ENCODE measurements at regions not wholly inside any gene's neighbourhood (a gene's known extent, or its start where the extent isn't known, plus 50 kb on each side); places are given as distances from the start of the nearest gene placed in this dataset.

DNA sequence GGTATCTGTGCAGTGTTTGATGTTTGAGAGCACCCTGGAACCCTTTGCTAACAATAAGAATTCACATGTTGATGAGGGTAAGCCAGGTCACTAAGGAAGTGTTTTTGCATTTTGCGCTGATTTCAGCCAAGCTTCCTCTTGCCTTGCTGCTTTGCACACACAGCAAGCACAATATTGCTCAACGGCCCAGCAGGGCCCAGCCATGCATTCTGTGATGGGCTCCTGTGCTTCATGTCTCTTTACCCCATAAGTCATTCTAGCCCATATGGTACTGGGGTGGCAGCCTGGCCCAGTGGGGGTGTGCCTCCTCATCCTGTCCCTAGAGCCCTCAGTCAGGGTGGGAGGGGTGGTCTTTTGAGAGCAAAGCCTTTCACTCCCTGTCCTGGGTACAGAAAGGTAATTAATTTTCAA is 481.3 kb downstream of the GADD45G start:
- TF ChIP-seq, protein P1, sequence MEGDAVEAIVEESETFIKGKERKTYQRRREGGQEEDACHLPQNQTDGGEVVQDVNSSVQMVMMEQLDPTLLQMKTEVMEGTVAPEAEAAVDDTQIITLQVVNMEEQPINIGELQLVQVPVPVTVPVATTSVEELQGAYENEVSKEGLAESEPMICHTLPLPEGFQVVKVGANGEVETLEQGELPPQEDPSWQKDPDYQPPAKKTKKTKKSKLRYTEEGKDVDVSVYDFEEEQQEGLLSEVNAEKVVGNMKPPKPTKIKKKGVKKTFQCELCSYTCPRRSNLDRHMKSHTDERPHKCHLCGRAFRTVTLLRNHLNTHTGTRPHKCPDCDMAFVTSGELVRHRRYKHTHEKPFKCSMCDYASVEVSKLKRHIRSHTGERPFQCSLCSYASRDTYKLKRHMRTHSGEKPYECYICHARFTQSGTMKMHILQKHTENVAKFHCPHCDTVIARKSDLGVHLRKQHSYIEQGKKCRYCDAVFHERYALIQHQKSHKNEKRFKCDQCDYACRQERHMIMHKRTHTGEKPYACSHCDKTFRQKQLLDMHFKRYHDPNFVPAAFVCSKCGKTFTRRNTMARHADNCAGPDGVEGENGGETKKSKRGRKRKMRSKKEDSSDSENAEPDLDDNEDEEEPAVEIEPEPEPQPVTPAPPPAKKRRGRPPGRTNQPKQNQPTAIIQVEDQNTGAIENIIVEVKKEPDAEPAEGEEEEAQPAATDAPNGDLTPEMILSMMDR (IDR thresholded peaks at IDR 0.05; ENCODE audit: poor library complexity) = no peak
- TF ChIP-seq EZH2 (IDR thresholded peaks at IDR 0.05; ENCODE audit: borderline replicate concordance) = no peak
- TF ChIP-seq EZH2phosphoT487 (IDR thresholded peaks at IDR 0.05; ENCODE audit: low read depth, severe bottlenecking, unreplicated experiment) = no peak
- H3K36me3 ChIP-seq (replicated peaks; ENCODE audit: insufficient read depth, low read depth) = no peaks in the 10 kb centered on the region
- H3K9me3 ChIP-seq (ENCODE audit: low read depth) = peaks cover 3% of the 10 kb centered on the region
- no peak overlapping the region for H3K27ac ChIP-seq
- WGBS (ENCODE audit: low lambda C conversion rate, missing lambda C conversion rate) = 62% methylated on average over 2 of the region's 2 CpGs
- H4K20me1 ChIP-seq (ENCODE audit: insufficient read depth, poor library complexity, severe bottlenecking) = no peaks in the 10 kb centered on the region
- no peaks in the 10 kb centered on the region for H3K27me3 ChIP-seq
- H3K79me2 ChIP-seq = no peaks in the 10 kb centered on the region
- no peak overlapping the region for H3K4me2 ChIP-seq
- no peak overlapping the region for H2AFZ ChIP-seq
- peaks cover 4% of the 10 kb centered on the region for H3K4me1 ChIP-seq (ENCODE audit: insufficient read depth)
- H3K4me3 ChIP-seq = no peak overlapping the region
- DNase-seq (ENCODE audit: low spot score) = no peak
- no peaks in the 10 kb centered on the region for H3K9me2 ChIP-seq (replicated peaks; ENCODE audit: insufficient read depth)

DNA sequence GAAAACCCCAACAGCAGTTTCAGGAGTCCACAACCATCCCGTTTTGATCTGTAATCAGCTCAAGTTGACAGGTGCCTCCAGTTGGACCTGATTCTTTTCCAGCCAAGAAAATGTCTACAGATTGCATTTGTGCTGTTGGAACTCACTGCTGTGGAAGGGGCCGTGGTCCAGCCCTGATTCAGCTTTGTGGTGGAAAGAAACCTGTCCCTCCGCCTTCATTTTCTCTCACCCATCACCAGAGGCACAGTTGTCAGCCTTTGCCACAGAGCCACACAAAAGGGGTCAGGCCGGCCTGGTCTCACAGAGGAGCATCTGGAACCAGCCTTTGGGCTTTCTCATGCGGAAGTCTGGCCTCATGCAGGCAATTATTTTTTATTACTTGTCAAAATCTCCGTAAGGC is 483.6 kb downstream of the GADD45G start:
- Histone ChIP-seq H3K36me3 (replicated peaks; ENCODE audit: insufficient read depth, low read depth) (no peaks in the 10 kb centered on the region), H3K79me2 (no peaks in the 10 kb centered on the region), H4K20me1 (ENCODE audit: insufficient read depth, poor library complexity, severe bottlenecking) (no peaks in the 10 kb centered on the region), H3K27me3 (no peaks in the 10 kb centered on the region), H3K4me2 (no peak overlapping the region), H3K9me2 (replicated peaks; ENCODE audit: insufficient read depth) (no peaks in the 10 kb centered on the region), H3K4me1 (ENCODE audit: insufficient read depth) (peaks cover 4% of the 10 kb centered on the region), H2AFZ (no peak overlapping the region), H3K27ac (no peak overlapping the region), H3K4me3 (no peak overlapping the region), H3K9me3 (ENCODE audit: low read depth) (peaks cover 3% of the 10 kb centered on the region)
- no peak for DNase-seq (ENCODE audit: low spot score)
- TF ChIP-seq EZH2phosphoT487 (IDR thresholded peaks at IDR 0.05; ENCODE audit: low read depth, severe bottlenecking, unreplicated experiment) = no peak
- no peak for TF ChIP-seq EZH2 (IDR thresholded peaks at IDR 0.05; ENCODE audit: borderline replicate concordance)
- TF ChIP-seq, protein P1 (IDR thresholded peaks at IDR 0.05; ENCODE audit: poor library complexity) = no peak
- WGBS (ENCODE audit: low lambda C conversion rate, missing lambda C conversion rate) = 83% methylated on average over 6 of the region's 6 CpGs

DNA sequence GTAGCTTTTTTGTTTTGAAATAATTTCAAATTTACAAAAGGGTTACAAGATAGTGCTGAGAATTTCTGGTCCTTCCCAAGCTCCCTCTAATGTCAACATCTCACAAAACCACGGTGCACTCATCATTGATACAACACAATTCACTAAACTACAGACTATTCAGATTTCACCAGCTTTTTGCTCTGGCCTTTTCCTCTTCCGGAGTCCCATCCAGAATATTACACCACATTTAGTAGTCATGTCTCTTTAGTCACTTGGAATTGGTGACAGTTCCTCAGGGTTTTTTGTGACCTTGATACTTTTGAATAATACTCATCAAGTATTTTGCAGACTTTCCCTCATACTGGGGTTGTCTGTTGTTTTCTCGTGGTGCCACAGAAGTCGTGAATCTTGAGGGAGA is 484.0 kb downstream of the GADD45G start:
- WGBS (ENCODE audit: low lambda C conversion rate, missing lambda C conversion rate) = 85% methylated on average over 4 of the region's 4 CpGs
- TF ChIP-seq, protein P1 (IDR thresholded peaks at IDR 0.05; ENCODE audit: poor library complexity) = no peak
- TF ChIP-seq EZH2 (IDR thresholded peaks at IDR 0.05; ENCODE audit: borderline replicate concordance) (no peak), EZH2phosphoT487 (IDR thresholded peaks at IDR 0.05; ENCODE audit: low read depth, severe bottlenecking, unreplicated experiment) (no peak)
- H3K9me3 ChIP-seq (ENCODE audit: low read depth) = peaks cover 3% of the 10 kb centered on the region

DNA sequence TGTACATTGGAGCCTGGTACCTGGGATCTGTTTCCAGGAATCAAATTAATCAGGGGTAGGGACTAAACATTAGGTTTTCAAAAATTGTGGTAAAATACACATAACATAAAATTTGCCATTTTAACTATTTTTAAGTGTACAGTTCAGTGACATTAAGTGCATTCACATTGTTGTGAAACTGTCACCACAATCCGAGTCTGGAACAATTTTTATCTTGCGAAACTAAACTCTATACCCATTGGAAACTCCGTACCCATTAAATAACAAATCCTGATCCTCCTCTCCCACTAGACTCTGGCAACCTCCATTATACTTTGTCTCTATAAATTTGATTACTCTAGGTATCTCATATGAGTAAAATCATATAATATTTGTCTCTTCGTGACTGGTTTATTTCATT is 486.2 kb downstream of the GADD45G start:
- Histone ChIP-seq H3K79me2 (no peaks in the 10 kb centered on the region), H3K4me1 (ENCODE audit: insufficient read depth) (peaks cover 4% of the 10 kb centered on the region), H3K27ac (no peak overlapping the region), H3K27me3 (no peaks in the 10 kb centered on the region), H3K9me2 (replicated peaks; ENCODE audit: insufficient read depth) (no peaks in the 10 kb centered on the region), H3K9me3 (ENCODE audit: low read depth) (no peaks in the 10 kb centered on the region), H3K36me3 (replicated peaks; ENCODE audit: insufficient read depth, low read depth) (no peaks in the 10 kb centered on the region), H3K4me2 (no peak overlapping the region), H4K20me1 (ENCODE audit: insufficient read depth, poor library complexity, severe bottlenecking) (no peaks in the 10 kb centered on the region), H3K4me3 (no peak overlapping the region), H2AFZ (no peak overlapping the region)
- TF ChIP-seq EZH2phosphoT487 (IDR thresholded peaks at IDR 0.05; ENCODE audit: low read depth, severe bottlenecking, unreplicated experiment) (no peak), EZH2 (IDR thresholded peaks at IDR 0.05; ENCODE audit: borderline replicate concordance) (no peak)
- TF ChIP-seq, protein P1 (IDR thresholded peaks at IDR 0.05; ENCODE audit: poor library complexity) = no peak
- no peak for DNase-seq (ENCODE audit: low spot score)
- 98% methylated on average over 4 of the region's 4 CpGs for WGBS (ENCODE audit: low lambda C conversion rate, missing lambda C conversion rate)

More for the DNA sequence above, 484.0 kb downstream of the GADD45G start:
- Histone ChIP-seq H3K36me3 (replicated peaks; ENCODE audit: insufficient read depth, low read depth) (no peaks in the 10 kb centered on the region), H3K4me1 (ENCODE audit: insufficient read depth) (peaks cover 4% of the 10 kb centered on the region), H4K20me1 (ENCODE audit: insufficient read depth, poor library complexity, severe bottlenecking) (no peaks in the 10 kb centered on the region), H3K79me2 (no peaks in the 10 kb centered on the region), H3K9me2 (replicated peaks; ENCODE audit: insufficient read depth) (no peaks in the 10 kb centered on the region), H3K4me2 (no peak overlapping the region), H3K4me3 (no peak overlapping the region), H3K27me3 (no peaks in the 10 kb centered on the region), H3K27ac (no peak overlapping the region), H2AFZ (no peak overlapping the region)
- DNase-seq (ENCODE audit: low spot score) = no peak

Measured in hepatocyte (in vitro differentiated cells).